ENCODE measurements at regions not wholly inside any gene's neighbourhood (a gene's known extent, or its start where the extent isn't known, plus 50 kb on each side); places are given as distances from the start of the nearest gene placed in this dataset.
"Not testable (repeated sequence)": the region's sequence is repeated elsewhere in the genome, so short reads cannot be mapped to it uniquely, and the experiment has no call there.

DNA sequence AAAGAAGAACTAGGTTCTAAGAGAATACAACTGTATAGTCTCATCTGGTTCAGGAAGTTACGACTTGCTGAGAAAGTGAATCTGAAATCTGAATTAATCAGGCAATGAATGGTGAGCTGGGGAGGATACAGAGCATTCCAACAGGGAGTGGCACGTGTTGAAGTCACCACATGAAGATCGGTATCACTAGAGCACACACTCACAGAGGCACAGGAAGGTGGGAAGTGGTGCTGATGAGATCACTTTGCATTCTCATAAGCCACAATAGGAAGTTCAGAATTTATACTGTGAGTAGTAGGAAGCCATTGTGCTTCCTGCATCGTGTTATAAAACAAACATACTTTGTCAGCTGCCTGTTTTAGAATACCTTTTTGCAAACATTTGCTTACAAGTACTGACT is 615.0 kb upstream of the DDX18 start:
- peak in 1 of 2 donors; percentile 1 for DNase-seq (ENCODE audit: low read depth in 2 of 2)

DNA sequence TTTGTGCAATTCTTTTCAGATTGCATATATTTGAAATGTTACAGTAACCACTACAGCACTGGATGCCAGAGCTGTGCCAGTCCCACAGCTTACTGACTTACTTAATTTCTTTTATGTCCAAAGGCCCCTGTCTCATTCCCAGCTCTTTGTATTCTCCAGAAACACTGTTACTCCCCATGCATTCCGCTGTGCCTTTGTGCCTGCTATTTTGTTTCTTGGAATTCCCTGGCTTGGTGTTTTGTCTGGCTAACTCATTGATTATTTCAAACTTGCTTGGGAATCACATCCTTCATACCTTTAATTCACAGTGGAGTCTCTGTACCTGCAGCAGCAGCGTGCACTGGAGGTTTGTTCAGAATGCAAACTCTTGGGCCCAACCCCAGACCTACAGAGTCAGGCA is 601.9 kb upstream of the DDX18 start:
- no peak for DNase-seq (ENCODE audit: low read depth in 2 of 2)

DNA sequence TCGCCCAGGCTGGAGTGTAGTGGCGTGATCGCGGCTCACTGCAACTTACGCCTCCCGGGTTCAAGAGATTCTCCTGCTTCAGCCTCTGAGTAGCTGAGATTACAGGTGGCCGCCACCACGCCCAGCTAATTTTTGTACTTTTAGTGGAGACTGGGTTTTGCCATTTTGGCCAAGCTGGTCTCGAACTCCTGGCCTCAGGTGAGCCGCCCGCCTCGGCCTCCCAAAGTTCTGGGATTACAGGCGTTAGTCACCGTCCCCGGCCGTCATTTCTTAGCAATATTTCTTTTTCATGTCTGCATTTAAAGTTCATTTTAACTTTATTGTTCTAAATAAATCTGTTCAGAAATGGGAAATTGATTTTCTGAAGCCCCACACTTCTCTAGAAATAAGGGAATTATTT is 597.3 kb upstream of the DDX18 start:
- DNase-seq (ENCODE audit: low read depth in 2 of 2): no peak

DNA sequence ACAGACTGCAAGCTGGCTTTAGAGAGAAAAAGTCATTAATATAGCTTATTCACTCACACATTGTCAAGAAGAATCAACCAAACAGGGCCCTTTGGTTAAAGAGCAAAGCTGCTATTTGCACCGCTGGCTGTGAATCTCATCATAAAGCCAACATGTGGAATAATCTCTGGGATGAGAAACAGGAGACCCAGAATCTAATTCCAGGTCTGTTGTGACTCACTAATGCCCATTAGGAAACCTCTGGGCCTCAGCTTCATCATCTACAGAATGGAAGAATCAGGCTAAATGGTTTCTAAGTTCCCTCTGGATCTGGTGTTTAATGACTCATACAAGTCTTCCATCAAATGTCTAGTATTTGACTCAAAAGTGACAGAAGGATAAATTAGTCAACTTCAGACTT is 591.7 kb upstream of the DDX18 start:
- DNase-seq (ENCODE audit: low read depth in 2 of 2): no peak

DNA sequence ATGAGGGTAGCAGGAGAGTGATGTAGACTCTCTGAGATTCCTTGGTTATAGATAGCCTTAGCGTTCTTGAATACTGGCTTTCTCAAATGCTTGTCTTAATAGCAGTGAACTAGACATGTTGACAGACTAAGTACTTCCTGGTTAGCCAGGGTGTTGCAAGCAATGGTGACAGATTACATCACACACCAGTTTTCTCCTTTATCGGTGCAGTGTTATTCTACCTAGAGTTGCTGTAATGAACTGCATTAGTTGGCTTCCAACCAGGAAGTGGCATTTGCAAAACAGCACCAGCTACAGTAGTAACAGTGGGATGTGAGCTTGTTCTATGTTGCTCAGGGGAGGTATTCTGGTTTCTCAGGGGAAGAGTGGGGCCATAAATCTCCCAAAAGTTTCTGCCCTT is 582.2 kb upstream of the DDX18 start:
- DNase-seq (ENCODE audit: low read depth in 2 of 2): no peak

DNA sequence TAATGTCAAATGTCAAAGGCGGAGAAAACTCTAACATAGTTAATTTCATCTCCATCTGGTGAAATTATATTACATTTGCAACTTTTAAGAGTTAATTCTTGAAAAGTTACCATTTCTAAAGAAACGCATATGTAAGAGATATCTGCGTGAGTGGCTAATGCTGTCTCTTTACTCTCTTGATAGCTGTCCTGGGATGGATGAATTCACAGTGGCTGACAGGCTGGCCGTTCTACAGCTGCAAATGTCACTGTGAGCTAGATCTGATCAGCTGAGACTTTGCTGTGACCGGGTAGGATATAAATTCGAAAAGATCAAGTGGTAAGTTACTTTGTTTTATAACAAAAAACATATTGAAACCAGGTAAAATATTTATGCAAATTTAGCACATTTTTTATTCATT is 557.1 kb upstream of the DDX18 start:
- DNase-seq (ENCODE audit: low read depth in 2 of 2): no peak

DNA sequence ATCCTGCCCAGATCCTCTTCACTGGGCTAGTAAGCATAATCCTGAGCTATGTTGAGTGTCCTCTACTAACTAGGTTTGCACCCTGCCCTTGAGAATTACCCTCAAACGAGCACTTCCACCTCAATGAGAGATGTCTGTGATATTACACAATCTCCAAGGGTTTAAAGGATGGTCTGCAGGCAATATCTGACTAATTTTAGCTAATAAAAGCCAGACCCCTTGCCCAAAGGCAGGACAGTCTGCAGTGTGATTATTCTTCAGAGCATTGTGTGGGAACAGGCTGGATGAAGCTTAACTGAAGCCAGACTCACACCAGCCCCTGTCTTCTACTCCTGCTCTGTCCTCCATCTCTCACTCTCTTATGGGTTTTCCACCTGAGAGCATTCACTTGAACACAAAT is 544.9 kb upstream of the DDX18 start:
- no peak for DNase-seq (ENCODE audit: low read depth in 2 of 2)

DNA sequence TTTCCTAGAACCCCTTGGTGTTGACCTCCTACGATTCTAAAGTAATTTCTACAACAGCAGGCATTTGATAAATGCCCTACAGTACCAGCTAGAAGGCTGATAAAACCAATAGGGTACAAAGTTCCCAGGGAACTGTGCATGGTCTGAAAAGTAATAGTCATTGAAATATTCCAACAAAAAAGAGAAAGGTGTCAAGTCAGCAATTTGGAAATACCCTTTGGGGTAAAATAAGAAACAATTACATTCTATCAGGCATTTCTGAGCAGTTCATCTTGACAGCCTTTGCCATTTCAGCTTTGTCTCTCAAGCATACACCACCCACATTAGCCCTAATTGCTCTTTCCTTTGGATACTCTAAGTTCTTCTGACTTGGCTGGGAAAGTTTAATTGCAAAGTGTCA is 542.9 kb upstream of the DDX18 start:
- DNase-seq (ENCODE audit: low read depth in 2 of 2): no peak

DNA sequence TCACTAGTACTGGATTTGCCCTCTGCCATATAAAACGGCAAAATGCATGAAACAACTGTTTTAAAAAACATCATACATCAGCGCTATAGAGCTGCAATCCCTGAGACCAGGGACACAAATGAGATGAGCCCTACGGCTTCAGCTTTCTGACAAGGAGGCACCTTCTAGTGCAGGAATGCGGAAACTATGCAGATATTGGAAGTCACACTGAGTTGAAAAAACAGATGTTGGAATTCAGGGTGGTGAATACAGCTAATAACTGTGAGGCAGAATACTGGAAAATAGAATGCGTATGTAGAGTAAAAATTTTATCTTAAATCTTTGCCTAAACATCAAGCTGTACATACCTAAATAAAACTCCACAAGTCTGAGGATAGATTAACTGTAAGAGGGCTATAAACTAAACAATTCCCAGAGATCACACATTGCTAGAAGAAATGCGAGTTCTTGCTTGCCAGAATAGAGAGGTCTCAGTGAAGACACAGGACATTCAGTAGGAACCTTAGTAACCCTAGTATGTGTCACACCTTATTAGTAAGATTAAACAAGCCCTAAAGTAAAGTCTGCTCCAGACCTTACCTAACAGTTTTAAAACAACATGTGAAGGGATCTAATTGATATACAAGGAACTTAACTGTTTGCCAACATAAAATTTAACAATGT is 541.4 kb upstream of the DDX18 start:
- no peak for DNase-seq (ENCODE audit: low read depth in 2 of 2)

DNA sequence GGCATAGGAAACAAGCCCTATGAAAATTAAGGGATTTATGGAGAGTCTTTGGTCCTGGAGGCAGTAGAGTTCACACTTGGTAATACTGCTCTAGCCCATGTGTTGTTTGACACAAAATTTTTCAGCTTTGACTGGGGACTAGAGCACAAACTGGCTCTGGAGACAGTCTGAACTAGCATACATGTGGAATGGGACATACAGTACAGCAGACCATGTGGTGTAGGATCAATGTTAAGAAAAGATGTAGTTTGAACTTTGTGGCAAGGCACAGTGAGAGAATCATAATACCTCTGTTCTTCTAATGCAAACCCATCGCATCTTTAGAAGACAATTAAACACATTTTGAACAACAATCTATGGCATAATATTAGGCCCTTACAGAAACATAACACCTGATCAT is 521.5 kb upstream of the DDX18 start:
- DNase-seq (ENCODE audit: low read depth in 2 of 2): no peak

DNA sequence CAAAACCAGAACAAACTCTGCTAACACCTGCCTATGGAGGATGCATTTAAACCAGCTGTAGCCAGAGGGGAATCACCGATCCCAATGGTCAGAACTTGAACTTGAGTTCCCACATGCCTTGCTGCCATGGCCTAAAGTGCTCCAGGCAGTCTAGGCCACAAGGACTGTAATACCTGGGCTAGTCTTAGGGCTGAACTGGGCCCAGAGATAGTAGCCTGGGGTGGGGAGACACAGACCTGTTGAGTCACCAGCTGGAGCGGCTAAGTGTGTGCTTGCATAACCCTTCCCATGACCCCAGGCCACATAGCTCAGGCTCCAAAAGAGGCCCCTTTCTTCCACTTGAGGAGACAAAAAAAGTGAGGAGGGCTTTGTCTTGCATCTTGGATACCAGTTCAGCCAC is 515.0 kb upstream of the DDX18 start:
- no peak for DNase-seq (ENCODE audit: low read depth in 2 of 2)

DNA sequence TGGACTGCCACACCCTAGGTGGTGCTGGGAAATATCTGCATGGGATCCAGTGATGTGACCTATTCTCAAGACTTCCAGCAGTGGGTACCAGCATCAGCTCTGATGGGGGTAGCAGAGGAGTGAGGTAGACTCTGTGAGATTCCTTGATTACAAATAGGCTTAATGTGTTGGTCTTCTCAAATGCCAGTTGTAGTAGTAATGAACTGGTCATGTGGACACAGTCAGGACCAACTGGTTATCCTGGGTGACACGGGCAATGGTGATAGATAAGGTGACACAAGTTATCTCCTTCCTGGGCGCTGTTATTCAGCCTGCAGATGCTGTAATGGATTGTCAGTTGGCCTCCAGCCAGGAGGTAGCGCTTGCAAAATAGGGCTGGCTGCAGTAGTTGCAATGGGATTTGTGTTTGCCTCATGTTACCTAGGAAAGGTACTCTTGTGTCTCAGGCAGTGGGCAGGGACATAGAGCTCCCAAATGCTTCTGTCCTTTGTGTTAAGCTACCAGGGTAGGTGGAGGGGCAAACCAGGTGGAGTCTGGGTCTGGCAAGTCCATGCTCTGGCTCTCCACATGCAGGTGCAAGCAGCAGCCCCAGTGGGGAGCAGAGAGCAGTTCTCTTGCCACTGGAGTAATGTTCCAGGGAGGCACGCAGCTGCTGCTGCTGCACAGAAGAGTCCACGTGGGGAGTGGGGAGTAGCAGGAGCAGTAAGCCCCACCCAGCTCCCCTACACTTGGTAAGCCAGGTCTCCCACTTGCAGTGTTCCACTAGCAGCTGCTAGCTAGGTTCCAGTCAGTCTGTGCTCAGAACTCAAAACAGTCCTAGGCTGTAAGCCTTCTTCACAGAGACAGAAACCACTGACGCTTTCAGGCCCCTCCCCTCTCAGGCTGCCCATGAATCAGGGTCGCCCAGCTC is 505.4 kb upstream of the DDX18 start:
- no peak for DNase-seq (ENCODE audit: low read depth in 2 of 2)

DNA sequence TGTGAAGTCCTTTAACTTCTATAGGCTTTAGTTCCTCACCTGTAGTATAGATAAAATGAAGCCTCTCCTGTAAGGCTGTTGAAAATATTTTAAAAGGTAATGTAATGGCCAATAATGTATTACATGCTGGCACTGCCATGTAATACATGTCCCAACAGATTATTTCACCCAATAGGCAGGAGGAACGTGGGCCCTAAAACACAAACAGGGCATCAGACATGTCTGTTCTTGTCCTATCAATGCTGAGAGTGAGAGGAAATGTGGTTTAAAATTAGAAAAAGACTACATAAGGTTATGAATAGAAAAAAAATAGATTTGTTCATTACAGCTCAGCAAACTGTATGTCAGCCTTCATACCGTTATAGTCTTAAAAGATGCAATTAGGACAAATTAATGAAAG is 492.7 kb upstream of the DDX18 start:
- no peak for DNase-seq (ENCODE audit: low read depth in 2 of 2)

DNA sequence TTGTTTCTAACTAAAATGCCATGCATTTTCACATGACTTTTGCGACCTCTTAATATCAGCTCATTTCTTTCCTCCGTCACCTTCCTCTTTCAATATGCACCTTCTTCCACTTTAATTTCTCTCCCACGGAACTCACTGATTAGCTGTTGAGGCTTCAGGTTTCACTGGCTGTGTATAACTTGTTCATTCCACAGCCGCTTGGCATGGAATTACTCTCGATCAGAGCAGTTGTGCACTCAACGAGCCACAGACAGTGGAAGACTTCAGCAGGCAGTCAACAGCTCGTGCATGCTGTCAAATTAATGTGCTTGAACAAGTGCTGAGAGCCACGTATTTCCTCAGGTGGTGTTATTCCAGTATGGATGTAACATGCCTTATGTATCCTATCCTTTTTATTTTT is 491.2 kb upstream of the DDX18 start:
- DNase-seq (ENCODE audit: low read depth in 2 of 2): no peak

DNA sequence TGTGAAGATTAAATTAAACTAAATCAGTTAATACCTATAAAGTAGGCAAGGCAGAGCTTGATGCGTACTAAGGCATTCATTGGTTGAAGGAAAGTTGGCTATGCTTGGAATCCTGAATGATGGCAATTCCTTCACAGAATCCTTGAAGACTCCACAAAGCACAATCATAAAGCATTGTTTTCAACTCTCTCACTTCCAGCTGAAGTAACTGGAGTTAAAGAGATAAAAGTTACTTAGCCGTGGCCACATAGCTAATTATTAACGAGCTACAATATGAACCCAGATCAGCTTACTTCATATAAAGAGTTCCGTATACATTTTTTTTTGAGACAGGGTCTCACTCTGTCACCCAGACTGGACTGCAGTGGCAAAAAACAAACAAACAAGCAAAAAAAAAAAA is 483.9 kb upstream of the DDX18 start:
- DNase-seq (ENCODE audit: low read depth in 2 of 2): no peak

DNA sequence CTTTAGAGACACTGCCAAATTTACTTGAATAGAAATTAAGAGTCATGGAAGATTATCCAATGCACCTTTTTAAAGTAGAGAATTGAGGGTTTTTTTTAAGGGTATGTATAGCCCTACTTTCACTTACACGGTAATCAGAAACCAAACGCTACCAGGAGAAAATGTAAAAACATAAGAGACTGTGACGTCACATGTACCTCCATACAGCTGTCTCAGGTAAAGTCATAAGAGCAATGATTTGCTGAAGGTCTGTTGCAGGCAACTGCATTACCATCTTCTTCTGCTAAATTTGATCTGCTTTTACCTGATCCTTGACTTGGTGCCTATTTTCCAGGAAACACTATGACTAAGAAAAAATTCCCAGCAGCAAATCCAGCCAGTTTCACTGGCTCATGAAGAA is 478.5 kb upstream of the DDX18 start:
- DNase-seq (ENCODE audit: low read depth in 2 of 2): no peak

DNA sequence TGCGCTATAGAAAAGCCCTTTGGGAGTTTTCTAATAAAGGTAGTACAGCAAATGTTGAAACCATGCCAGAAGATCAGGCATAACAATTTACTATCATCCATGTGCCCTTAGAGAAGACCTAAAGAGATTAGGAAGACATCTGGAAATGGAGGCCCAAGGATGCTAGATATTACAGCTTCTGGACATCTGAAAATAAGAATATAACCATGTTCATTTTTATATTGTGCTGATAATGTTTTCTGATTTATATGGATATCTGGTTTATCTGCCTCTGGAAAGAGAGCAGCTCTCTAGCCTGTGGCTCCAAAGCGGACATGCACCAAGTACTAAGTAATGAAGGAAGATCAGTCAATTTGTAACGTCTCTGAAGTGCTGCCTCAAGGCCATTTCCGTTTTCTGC is 478.0 kb upstream of the DDX18 start:
- no peak for DNase-seq (ENCODE audit: low read depth in 2 of 2)

DNA sequence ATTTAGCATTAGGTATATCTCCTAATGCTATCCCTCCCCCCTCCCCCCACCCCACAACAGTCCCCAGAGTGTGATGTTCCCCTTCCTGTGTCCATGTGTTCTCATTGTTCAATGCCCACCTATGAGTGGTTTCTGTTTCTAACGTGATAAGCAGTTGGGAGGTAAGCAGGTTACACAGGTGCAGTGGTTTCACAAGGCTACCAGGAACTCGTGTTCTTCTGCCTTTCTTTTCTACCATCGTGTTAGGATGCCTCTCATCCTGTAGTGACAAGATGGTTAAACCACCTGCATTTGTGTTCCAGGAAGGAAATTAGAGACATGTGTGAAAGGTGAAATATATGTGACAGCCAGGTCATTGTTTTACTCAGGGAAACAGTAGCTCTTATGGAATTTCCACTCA is 476.5 kb upstream of the DDX18 start:
- DNase-seq (ENCODE audit: low read depth in 2 of 2): not testable (repeated sequence)

DNA sequence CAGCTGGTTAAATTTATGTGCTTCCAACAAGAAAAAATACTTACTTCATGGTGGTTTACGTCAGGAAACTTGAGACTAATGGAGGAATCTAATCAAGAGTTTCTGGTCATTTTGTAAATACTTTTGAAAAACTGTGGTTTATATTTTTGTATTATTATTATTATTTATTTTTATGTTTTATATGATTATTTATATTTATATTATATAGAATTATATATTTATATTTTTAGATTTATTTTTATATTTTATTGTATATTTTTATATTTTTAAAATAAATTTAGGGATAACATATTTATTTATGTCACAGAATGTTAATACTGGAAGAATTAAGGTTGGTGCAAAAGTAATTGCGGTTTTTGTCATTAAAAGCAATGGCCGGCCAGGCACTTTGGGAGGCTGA is 474.5 kb upstream of the DDX18 start:
- no peak for DNase-seq (ENCODE audit: low read depth in 2 of 2)

DNA sequence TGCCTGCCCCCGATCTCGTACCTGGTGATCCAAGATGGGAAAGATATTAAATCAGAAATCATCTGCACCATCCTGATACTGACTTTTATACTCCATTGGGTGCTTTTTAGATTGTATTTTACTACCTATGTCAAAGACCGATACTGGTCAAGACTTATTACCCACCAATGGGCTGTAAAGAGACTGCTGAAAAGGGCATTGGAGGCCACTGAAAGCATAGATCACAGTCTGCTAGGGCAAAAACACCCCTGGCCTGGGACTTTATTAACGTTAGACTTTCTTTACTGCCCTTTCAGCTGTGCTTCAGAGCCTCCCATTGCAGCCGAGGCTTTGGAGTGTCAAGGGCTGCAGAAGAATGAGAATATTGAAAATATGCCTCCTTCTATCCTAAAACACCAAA is 472.8 kb upstream of the DDX18 start:
- no peak for DNase-seq (ENCODE audit: low read depth in 2 of 2)

DNA sequence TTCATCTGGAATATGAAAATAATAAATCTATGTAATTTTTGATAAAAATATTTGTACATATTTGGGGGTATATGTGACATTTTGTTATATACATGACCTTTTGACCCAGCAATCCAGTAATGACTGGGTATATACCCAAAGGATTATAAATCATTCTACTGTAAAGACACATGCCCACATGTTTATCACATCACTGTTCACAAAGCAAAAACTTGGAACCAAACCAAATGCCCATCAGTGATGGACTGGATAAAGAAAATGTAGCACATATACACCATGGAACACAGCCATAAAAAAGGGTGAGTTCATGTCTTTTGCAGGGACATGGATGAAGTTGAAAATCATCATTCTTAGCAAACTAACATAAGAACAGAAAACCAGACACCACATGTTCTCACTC is 472.1 kb upstream of the DDX18 start:
- DNase-seq (ENCODE audit: low read depth in 2 of 2): no peak

DNA sequence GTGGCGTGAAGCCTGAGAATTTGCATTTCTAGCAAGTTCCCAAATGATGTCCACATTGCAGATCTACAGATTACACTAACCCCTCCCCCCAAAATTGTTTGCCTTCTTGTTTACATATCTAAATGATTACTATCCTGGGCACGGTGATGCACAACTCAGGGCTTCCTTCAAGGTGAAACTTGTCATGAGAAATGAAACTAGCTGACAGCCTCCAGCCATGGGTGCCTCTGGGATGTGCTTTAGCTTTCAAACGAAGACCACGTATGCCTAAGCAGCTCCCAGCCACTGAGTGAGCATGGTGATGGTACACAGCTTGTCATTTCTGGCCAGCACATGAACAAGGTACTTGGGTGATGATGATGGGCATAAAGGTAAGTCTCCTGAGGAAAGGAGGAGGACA is 464.8 kb upstream of the DDX18 start:
- DNase-seq (ENCODE audit: low read depth in 2 of 2): no peak

DNA sequence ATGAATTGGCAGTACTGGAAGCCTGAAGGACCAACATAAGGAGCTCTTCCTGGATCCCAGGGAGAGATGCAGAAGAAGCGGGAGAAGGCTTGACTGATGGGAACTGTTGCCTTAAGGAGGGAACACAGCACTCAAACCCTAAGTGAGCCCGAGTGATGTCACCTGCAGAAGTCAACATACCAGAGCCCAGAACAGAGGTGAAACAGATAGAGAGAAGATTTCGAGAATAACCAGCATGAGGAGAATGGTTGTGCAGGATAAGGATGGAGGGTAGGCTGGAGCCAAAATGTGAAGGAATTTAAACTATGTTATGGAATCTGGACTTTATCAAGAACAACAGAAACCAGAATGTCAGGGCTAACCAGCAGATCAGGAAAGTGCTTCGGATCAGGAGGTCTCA is 463.1 kb upstream of the DDX18 start:
- DNase-seq (ENCODE audit: low read depth in 2 of 2): no peak

Measured in lung microvascular endothelial cell (primary cell).